ENCODE measurements at regions not wholly inside any gene's neighbourhood (a gene's known extent, or its start where the extent isn't known, plus 50 kb on each side); places are given as distances from the start of the nearest gene placed in this dataset.

- H3K4me1 Mint-ChIP-seq (ENCODE audit: low read depth) = no peaks in the 10 kb centered on the region
- no peaks in the 10 kb centered on the region for H3K9me3 Mint-ChIP-seq (ENCODE audit: low read depth)
- no peaks in the 10 kb centered on the region for H3K36me3 Mint-ChIP-seq (ENCODE audit: insufficient read depth)
- peaks cover 8% of the 10 kb centered on the region for H3K27me3 Mint-ChIP-seq
- no peak for DNase-seq (ENCODE audit: low spot score, unreplicated experiment)
- no peak for TF ChIP-seq CTCF (IDR thresholded peaks at IDR 0.05; ENCODE audit: unreplicated experiment)
- H3K27ac Mint-ChIP-seq = no peak overlapping the region
- no peak overlapping the region for H3K4me3 Mint-ChIP-seq (ENCODE audit: low read depth)
These were observed 51.5 kb upstream of the PHF21B start for GRCh38 chr22:45061332-45061731.

DNA sequence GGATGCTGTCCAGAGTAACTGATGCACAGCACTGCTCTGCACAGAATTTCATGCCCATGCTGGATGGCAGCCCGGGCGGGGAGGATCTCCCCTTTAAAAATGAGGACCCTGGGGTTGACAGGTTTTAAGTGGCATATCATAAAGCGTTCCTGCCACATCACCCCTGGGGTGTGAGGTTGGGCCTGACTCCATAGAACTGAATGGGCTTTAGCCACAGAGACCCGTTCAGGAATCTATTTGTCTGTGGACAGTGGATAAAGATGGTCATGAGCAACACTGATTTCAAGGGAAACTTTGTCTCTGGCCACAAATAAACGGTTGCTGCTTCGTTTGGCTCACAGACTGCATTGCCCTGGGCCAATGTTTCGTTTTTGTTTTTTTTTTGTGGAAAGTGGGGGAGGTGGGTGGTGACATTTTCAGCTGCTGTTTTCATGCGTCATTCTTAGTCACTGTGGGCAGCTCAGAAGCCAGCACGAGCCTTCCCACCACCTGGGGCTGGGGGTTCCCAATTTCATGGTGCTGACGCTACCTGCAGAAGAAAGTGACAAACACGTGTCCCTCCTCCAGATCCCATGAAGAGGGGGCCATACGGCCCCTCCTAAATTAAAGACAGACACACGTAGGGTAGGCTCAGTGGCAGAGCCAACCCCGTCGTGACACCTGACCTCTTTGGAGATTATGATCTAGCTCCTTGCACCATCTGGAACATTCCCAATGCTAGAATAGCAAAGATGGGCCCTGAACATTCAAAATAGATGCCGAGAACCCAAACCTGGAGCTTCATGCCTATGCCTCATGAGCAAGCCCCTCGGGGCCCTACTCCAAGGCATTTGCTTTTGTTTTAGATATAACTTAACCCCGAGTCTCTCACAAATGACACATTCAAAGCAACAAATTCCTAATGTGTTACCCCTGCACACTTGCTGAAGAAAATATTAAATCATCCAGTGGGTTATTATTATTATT is 54.8 kb upstream of the PHF21B start:
- Mint-ChIP-seq H3K36me3 (ENCODE audit: insufficient read depth) (no peaks in the 10 kb centered on the region), H3K27me3 (peaks cover 8% of the 10 kb centered on the region), H3K4me1 (ENCODE audit: low read depth) (no peaks in the 10 kb centered on the region), H3K27ac (no peak overlapping the region), H3K9me3 (ENCODE audit: low read depth) (peaks cover 9% of the 10 kb centered on the region), H3K4me3 (ENCODE audit: low read depth) (no peak overlapping the region)
- no peak for TF ChIP-seq CTCF (IDR thresholded peaks at IDR 0.05; ENCODE audit: unreplicated experiment)
- no peak for DNase-seq (ENCODE audit: low spot score, unreplicated experiment)

DNA sequence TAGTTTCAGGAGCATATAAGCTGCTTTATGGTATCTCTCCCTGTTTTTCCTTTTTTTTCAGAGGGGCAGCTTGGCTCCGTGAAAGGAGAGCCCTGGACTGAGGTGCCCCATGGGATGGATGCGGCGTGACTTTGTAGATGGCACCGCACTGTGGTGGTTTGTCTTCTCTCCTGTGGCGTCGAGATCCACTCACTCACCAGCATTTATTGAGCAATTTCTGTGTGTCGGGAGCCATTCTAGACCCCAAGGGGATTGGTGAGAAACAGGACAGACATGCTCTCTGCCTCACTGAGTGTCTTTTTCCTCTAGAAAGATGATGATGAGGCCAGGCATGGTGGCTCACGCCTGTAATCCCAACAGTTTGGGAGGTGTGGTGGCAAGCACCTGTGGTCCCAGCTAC is 55.9 kb upstream of the PHF21B start:
- Mint-ChIP-seq H3K27ac (peak overlapping the region; percentile 31), H3K36me3 (ENCODE audit: insufficient read depth) (no peaks in the 10 kb centered on the region), H3K27me3 (peaks cover 11% of the 10 kb centered on the region), H3K4me1 (ENCODE audit: low read depth) (no peaks in the 10 kb centered on the region), H3K4me3 (ENCODE audit: low read depth) (no peak overlapping the region), H3K9me3 (ENCODE audit: low read depth) (peaks cover 9% of the 10 kb centered on the region)
- no peak for TF ChIP-seq CTCF (IDR thresholded peaks at IDR 0.05; ENCODE audit: unreplicated experiment)
- no peak for DNase-seq (ENCODE audit: low spot score, unreplicated experiment)

GRCh38 chr22:45067731-45068130 is 57.9 kb upstream of the PHF21B start:
- no peak overlapping the region for H3K4me3 Mint-ChIP-seq (ENCODE audit: low read depth)
- TF ChIP-seq CTCF (IDR thresholded peaks at IDR 0.05; ENCODE audit: unreplicated experiment) = no peak
- no peak for DNase-seq (ENCODE audit: low spot score, unreplicated experiment)
- H3K27ac Mint-ChIP-seq = no peak overlapping the region
- H3K36me3 Mint-ChIP-seq (ENCODE audit: insufficient read depth) = no peaks in the 10 kb centered on the region
- peaks cover 28% of the 10 kb centered on the region for H3K27me3 Mint-ChIP-seq
- peaks cover 9% of the 10 kb centered on the region for H3K9me3 Mint-ChIP-seq (ENCODE audit: low read depth)
- H3K4me1 Mint-ChIP-seq (ENCODE audit: low read depth) = peaks cover 2% of the 10 kb centered on the region

- no peak for DNase-seq (ENCODE audit: low spot score, unreplicated experiment)
- no peak overlapping the region for H3K27ac Mint-ChIP-seq
- TF ChIP-seq CTCF (IDR thresholded peaks at IDR 0.05; ENCODE audit: unreplicated experiment) = no peak
- peaks cover 9% of the 10 kb centered on the region for H3K9me3 Mint-ChIP-seq (ENCODE audit: low read depth)
- H3K36me3 Mint-ChIP-seq (ENCODE audit: insufficient read depth) = no peaks in the 10 kb centered on the region
- H3K4me3 Mint-ChIP-seq (ENCODE audit: low read depth) = no peak overlapping the region
- H3K27me3 Mint-ChIP-seq = peaks cover 36% of the 10 kb centered on the region
- H3K4me1 Mint-ChIP-seq (ENCODE audit: low read depth) = peaks cover 2% of the 10 kb centered on the region
These were observed 60.1 kb upstream of the PHF21B start for GRCh38 chr22:45069925-45070324.
